Pulmonary artery endothelial cell (primary cell): ENCODE measurements at regions not wholly inside any gene's neighbourhood (a gene's known extent, or its start where the extent isn't known, plus 50 kb on each side); places are given as distances from the start of the nearest gene placed in this dataset.

Source experiments
- DNase-seq: peaks from one replicate; pipeline ENCODE4 v3.0.0-alpha.2; 2011; ENCODE audit warnings: low read depth, low spot score

- DNase-seq = no peak
Measured at GRCh38 chr22:47445716-47446290, 683.4 kb downstream of the TBC1D22A start.

- no peak for DNase-seq
Measured at GRCh38 chr22:47445212-47445611, 682.8 kb downstream of the TBC1D22A start.

- no peak for DNase-seq
Measured at GRCh38 chr22:47444746-47445065, 682.3 kb downstream of the TBC1D22A start.

GRCh38 chr22:47443836-47444745, 681.6 kb downstream of the TBC1D22A start:
- no peak for DNase-seq

- no peak for DNase-seq
Measured at GRCh38 chr22:47442821-47443220, 680.4 kb downstream of the TBC1D22A start.

- no peak for DNase-seq
Measured at GRCh38 chr22:47439643-47440265, 677.3 kb downstream of the TBC1D22A start.

GRCh38 chr22:47437636-47438035, 675.2 kb downstream of the TBC1D22A start:
- no peak for DNase-seq

GRCh38 chr22:47437110-47437509, 674.7 kb downstream of the TBC1D22A start:
- no peak for DNase-seq

- no peak for DNase-seq
Measured at GRCh38 chr22:47435826-47436225, 673.4 kb downstream of the TBC1D22A start.

GRCh38 chr22:47435204-47435487, 672.7 kb downstream of the TBC1D22A start:
- no peak for DNase-seq

GRCh38 chr22:47434336-47435203, 672.1 kb downstream of the TBC1D22A start:
- DNase-seq = no peak

GRCh38 chr22:47433627-47434026, 671.2 kb downstream of the TBC1D22A start:
- DNase-seq = no peak

GRCh38 chr22:47432683-47433082, 670.2 kb downstream of the TBC1D22A start:
- DNase-seq = no peak

GRCh38 chr22:47423861-47424820, 661.7 kb downstream of the TBC1D22A start:
- no peak for DNase-seq

- DNase-seq = no peak
Measured at GRCh38 chr22:47423266-47423665, 660.8 kb downstream of the TBC1D22A start.

- DNase-seq = no peak
Measured at GRCh38 chr22:47422736-47423135, 660.3 kb downstream of the TBC1D22A start.

GRCh38 chr22:47421846-47422245, 659.4 kb downstream of the TBC1D22A start:
- DNase-seq = no peak

- no peak for DNase-seq
Measured at GRCh38 chr22:47420211-47420610, 657.8 kb downstream of the TBC1D22A start.

GRCh38 chr22:47419239-47419638, 656.8 kb downstream of the TBC1D22A start:
- no peak for DNase-seq

- DNase-seq = no peak
Measured at GRCh38 chr22:47417699-47418098, 655.2 kb downstream of the TBC1D22A start.

GRCh38 chr22:47411006-47411405, 648.6 kb downstream of the TBC1D22A start:
- DNase-seq = no peak
